Chondrocyte (in vitro differentiated cells): ENCODE measurements at regions not wholly inside any gene's neighbourhood (a gene's known extent, or its start where the extent isn't known, plus 50 kb on each side); places are given as distances from the start of the nearest gene placed in this dataset.

ENCODE experiments used
- DNase-seq: peaks from one replicate; pipeline ENCODE4 v3.0.0; 2021; ENCODE audit warnings: mixed read lengths, low spot score
- H3K27ac Mint-ChIP-seq: one replicate; pipeline ENCODE4 v1.8.0; 2021; ENCODE audit warnings: mild to moderate bottlenecking, moderate library complexity, mixed read lengths; ENCODE audit not compliant: unreplicated experiment
- H3K27me3 Mint-ChIP-seq: 2 replicates; pipeline ENCODE4 v1.8.0; 2021; ENCODE audit warnings: low read depth, mixed read lengths
- H3K36me3 Mint-ChIP-seq: 2 replicates; pipeline ENCODE4 v1.8.0; 2021; ENCODE audit warnings: low read depth, mixed read lengths
- H3K4me1 Mint-ChIP-seq: 2 replicates; pipeline ENCODE4 v1.8.0; 2021; ENCODE audit warnings: low read depth, mild to moderate bottlenecking, mixed read lengths
- H3K4me3 Mint-ChIP-seq: one replicate; pipeline ENCODE4 v1.8.0; 2021; ENCODE audit warnings: mild to moderate bottlenecking, moderate library complexity, mixed read lengths; ENCODE audit not compliant: unreplicated experiment
- H3K9me3 Mint-ChIP-seq: 2 replicates; pipeline ENCODE4 v1.8.0; 2021; ENCODE audit warnings: low read depth, mixed read lengths
- TF ChIP-seq, protein P1 (sequence below): fragments of 200-600 bp; sonication (generic); IDR thresholded peaks from 2 replicates; pipeline ENCODE4 v1.5.0; 2021; ENCODE audit warnings: antibody characterized with exemption, mild to moderate bottlenecking, moderate library complexity

DNA sequence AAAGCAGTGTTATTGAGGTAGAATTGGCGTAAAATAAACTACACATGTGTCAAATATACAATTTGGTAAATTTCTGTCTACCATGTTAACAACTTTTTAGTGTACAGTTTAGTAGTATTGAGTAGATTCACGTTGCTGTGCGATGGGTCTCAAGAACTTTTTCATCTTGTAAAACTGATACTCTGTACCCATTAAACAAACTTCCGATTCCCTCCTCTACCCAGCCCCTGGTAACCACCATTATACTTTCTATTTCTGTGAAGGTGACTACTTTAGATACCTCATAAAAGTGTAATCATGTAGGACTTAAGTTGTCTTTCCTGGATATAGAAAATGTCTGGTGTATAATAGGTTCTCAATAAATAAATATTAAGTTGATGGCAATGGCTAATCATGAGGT, 408.5 kb upstream of the POT1 start:
- Mint-ChIP-seq H3K9me3 (peaks cover 3% of the 10 kb centered on the region), H3K27ac (no peak overlapping the region), H3K4me1 (no peaks in the 10 kb centered on the region), H3K4me3 (no peak overlapping the region), H3K27me3 (no peaks in the 10 kb centered on the region), H3K36me3 (no peaks in the 10 kb centered on the region)
- TF ChIP-seq, protein P1, sequence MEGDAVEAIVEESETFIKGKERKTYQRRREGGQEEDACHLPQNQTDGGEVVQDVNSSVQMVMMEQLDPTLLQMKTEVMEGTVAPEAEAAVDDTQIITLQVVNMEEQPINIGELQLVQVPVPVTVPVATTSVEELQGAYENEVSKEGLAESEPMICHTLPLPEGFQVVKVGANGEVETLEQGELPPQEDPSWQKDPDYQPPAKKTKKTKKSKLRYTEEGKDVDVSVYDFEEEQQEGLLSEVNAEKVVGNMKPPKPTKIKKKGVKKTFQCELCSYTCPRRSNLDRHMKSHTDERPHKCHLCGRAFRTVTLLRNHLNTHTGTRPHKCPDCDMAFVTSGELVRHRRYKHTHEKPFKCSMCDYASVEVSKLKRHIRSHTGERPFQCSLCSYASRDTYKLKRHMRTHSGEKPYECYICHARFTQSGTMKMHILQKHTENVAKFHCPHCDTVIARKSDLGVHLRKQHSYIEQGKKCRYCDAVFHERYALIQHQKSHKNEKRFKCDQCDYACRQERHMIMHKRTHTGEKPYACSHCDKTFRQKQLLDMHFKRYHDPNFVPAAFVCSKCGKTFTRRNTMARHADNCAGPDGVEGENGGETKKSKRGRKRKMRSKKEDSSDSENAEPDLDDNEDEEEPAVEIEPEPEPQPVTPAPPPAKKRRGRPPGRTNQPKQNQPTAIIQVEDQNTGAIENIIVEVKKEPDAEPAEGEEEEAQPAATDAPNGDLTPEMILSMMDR: no peak
- no peak for DNase-seq

GRCh38 chr7:125336326-125336725, 406.7 kb upstream of the POT1 start:
- H3K27me3 Mint-ChIP-seq: no peaks in the 10 kb centered on the region
- peaks cover under 1% of the 10 kb centered on the region for H3K36me3 Mint-ChIP-seq
- H3K4me1 Mint-ChIP-seq: no peaks in the 10 kb centered on the region
- peaks cover 6% of the 10 kb centered on the region for H3K9me3 Mint-ChIP-seq
- H3K27ac Mint-ChIP-seq: no peak overlapping the region
- no peak for DNase-seq
- H3K4me3 Mint-ChIP-seq: no peak overlapping the region
- TF ChIP-seq, protein P1: no peak

- Mint-ChIP-seq H3K4me3 (no peak overlapping the region), H3K27me3 (peaks cover 2% of the 10 kb centered on the region), H3K4me1 (peaks cover 6% of the 10 kb centered on the region), H3K9me3 (peaks cover 3% of the 10 kb centered on the region), H3K36me3 (peaks cover 1% of the 10 kb centered on the region), H3K27ac (no peak overlapping the region)
- no peak for DNase-seq
- TF ChIP-seq, protein P1: no peak
Observed at GRCh38 chr7:125326666-125327255, 397.1 kb upstream of the POT1 start.

- H3K27ac Mint-ChIP-seq: no peak overlapping the region
- peaks cover 2% of the 10 kb centered on the region for H3K27me3 Mint-ChIP-seq
- DNase-seq: no peak
- TF ChIP-seq, protein P1: peak; percentile 66
- H3K4me3 Mint-ChIP-seq: no peak overlapping the region
- peaks cover 3% of the 10 kb centered on the region for H3K36me3 Mint-ChIP-seq
- no peaks in the 10 kb centered on the region for H3K4me1 Mint-ChIP-seq
- no peaks in the 10 kb centered on the region for H3K9me3 Mint-ChIP-seq
Observed at GRCh38 chr7:125316466-125316865, 386.8 kb upstream of the POT1 start.

DNA sequence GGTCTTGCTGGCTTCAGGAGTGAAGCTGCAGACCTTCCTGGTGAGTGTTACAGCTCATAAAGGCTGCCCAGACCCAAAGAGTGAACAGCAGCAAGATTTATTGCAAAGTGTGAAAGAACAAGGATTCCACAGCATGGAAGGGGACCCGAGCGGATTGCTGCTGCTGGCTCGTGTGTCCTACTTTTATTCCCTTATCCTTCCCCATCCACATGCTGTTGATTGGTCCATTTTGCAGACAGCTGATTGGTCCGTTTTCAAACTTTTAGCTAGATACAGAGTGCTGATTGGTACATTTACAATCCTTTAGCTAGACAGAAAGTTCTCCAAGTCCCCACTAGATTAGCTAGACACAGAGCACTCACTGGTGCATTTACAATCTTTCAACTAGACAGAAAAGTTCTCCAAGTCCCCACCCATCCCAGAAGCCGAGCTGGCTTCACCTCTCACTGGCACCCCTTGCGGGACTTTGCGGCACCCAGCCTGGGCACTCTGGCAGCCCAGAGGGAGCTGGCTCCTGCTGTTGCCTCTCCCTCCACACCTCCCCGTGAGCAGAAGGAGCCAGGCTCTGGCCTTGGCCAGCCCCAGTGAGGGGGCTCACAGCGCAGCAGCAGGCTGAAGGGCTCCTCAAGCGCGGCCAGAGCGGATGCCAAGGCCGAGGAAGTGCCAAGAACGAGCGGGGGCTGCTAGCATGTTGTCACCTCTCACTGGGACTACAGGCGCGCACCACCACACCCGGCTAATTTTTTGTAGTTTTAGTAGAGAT, 369.6 kb upstream of the POT1 start:
- no peak overlapping the region for H3K4me3 Mint-ChIP-seq
- no peak for DNase-seq

More for the DNA sequence above, 369.6 kb upstream of the POT1 start:
- H3K27me3 Mint-ChIP-seq: no peaks in the 10 kb centered on the region
- H3K36me3 Mint-ChIP-seq: no peaks in the 10 kb centered on the region
- no peak overlapping the region for H3K27ac Mint-ChIP-seq
- H3K9me3 Mint-ChIP-seq: peaks cover 2% of the 10 kb centered on the region
- no peaks in the 10 kb centered on the region for H3K4me1 Mint-ChIP-seq
- TF ChIP-seq, protein P1: no peak
